GM13976 (cell line): ENCODE measurements at regions not wholly inside any gene's neighbourhood (a gene's known extent, or its start where the extent isn't known, plus 50 kb on each side); places are given as distances from the start of the nearest gene placed in this dataset.

ENCODE experiments used
- DNase-seq: peaks from one replicate; pipeline ENCODE4 v3.0.0; 2012; ENCODE audit warnings: low spot score
- in situ Hi-C: fragments of 300-500 bp; cut with MboI; formaldehyde crosslinking; loops from one replicate; pipeline ENCODE4 v1.12.0; 2022; ENCODE audit warnings: low sequenced_read_pairs, mixed read lengths, inconsistent platforms; ENCODE audit not compliant: unreplicated experiment
- TF ChIP-seq, protein P1 (sequence below): IDR thresholded peaks from 2 replicates; pipeline ENCODE4 v1.5.1; 2012; ENCODE audit warnings: borderline replicate concordance, mild to moderate bottlenecking; ENCODE audit not compliant: insufficient read depth; ENCODE audit errors: extremely low read depth, missing control alignments, control extremely low read depth

DNA sequence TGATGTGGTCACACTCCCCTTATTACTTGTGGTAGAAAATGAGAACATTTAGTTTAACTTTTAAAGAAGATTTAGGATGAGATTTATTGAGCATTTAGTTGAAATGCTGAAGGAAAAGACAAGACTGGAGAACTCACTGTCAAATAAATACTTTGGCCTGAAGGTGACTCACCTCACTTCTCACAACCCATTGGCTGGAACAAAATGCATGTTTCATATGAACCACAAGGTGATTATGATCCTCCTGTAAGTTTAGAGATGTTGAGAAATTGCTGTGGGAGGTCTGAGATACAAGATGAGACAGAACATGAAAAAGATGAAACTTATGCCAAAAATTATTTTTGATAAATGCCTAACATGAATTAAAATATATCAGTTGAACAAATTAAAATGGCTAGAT, 1004.5 kb downstream of the SOCS6 start:
- DNase-seq = no peak
- TF ChIP-seq, protein P1, sequence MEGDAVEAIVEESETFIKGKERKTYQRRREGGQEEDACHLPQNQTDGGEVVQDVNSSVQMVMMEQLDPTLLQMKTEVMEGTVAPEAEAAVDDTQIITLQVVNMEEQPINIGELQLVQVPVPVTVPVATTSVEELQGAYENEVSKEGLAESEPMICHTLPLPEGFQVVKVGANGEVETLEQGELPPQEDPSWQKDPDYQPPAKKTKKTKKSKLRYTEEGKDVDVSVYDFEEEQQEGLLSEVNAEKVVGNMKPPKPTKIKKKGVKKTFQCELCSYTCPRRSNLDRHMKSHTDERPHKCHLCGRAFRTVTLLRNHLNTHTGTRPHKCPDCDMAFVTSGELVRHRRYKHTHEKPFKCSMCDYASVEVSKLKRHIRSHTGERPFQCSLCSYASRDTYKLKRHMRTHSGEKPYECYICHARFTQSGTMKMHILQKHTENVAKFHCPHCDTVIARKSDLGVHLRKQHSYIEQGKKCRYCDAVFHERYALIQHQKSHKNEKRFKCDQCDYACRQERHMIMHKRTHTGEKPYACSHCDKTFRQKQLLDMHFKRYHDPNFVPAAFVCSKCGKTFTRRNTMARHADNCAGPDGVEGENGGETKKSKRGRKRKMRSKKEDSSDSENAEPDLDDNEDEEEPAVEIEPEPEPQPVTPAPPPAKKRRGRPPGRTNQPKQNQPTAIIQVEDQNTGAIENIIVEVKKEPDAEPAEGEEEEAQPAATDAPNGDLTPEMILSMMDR = no peak
- in situ Hi-C loops = no loop called here

DNA sequence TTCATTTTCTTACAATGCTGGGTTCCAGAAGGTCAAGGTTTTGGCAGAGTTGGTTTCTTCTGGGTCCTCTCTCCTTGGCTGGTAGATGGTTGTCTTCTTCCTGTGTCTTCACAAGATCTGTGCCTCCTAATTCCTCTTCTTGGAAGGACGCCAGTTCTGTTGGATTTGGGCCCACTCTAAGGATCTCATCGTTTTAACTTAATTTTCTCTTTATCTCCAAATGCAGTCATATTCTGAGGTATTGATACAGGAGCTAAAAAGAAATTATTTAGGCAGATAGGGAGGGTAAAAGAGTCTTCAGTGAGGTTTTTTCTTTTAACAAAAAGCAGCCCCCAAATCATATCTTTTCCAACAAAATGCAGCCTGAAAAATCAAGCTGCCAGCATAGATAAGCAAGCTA, 998.4 kb downstream of the SOCS6 start:
- in situ Hi-C loops = no loop called here
- TF ChIP-seq, protein P1 = no peak
- no peak for DNase-seq

DNA sequence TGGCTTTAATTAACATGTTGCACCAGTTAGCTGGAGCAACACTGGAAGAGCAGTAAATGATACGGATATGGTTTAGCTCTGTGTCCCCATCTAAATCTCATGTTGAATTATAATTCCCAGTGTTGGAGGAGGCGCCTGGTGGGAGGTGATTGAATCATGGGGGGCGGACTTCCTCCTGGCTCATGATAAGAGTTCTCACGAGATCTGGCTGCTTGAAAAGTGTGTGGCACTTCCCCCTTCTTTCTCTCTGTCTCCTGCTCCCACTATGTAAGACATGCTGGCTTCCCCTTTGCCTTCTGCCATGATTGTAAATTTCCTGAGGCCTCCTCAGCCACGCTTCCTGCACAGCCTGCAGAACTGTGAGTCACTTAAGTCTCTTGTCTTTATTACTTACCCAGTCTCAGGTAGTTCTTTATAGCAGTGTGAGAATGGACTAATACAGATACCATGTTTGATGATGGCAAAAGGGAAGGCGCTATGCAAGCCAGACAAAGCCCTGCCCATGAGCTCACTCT, 963.6 kb downstream of the SOCS6 start:
- in situ Hi-C loops = no loop called here
- DNase-seq = no peak
- TF ChIP-seq, protein P1 = no peak

DNA sequence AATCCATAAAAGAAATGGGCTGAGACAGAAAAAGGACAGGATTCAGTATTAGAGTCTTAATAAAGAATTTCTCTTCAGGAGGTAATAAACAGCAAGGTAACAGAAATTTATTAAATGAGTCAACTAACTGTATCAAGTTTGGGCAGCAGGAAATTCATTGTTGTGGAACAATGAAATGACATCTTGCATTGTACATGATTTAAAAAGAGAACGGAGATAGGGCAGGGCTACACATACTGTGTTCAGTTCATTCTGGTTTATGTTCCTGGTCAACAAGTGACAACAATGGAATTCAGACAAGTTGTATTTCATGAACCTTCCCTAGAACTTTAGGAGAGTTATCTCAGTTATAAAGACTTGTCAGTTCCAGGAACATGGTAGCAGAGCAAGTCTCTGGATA, 961.3 kb downstream of the SOCS6 start:
- TF ChIP-seq, protein P1 = no peak
- no peak for DNase-seq
- in situ Hi-C loops = no loop called here

DNA sequence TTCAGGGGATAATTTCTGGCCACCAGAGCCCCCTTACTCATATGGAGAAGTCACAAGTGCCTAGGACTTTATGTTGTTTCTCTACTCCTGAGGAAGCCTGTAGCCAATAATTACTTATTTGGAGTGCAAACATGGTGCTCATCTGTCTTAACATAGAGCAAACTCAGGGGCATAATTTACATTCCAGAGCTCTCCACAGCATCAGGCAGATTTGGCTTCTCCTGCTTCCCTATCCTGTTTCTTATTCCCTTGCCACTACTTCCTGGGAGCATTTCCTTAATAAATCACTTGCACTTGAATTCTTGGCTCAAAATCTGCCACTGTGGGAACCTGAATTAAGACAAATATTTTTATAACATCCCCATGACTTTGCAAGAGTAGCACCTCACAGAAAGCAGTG, 960.9 kb downstream of the SOCS6 start:
- in situ Hi-C loops = no loop called here
- TF ChIP-seq, protein P1 = no peak
- no peak for DNase-seq

DNA sequence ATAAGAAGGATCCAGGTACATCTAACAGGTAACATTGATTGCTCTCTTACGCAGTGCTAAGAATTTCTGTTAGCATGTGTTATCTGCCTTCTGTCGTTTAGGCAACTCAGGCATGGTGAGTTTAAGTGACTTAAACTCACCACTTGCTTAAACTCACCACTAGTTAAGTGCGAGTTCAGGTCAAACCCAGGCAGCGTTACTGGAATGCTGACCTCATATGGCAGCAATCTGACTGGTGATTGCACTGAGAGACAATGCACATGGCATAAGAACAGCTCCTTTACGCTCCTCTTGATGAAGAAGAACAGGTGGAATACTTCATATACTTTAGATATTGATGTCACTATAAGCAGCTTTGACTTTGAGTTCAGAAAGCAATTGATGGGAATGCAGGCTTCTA, 954.1 kb downstream of the SOCS6 start:
- in situ Hi-C loops = no loop called here
- DNase-seq = no peak
- TF ChIP-seq, protein P1 = no peak
